ENCODE measurements at regions not wholly inside any gene's neighbourhood (a gene's known extent, or its start where the extent isn't known, plus 50 kb on each side); places are given as distances from the start of the nearest gene placed in this dataset.

DNA sequence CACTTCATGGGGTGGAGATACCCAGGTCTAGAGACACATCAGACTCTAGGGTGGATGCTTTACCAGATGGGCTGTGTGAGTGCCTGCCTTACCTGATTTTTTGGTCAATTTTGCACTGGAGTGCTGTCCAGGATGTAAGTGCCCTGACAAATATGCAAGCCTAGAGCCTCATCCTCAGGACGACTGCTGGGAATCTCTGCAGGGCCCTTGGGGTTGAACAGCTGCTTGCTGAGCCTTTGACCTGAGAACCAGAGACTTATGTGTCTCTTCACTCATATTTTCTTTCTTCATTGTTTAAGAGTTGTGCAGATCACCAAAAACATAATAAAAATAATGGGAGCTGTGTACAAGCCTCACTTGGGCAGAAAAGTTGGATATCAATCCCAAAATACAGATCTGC lies 551.5 kb upstream of the ATP2B1 start (continued):
- TF ChIP-seq, protein P1, sequence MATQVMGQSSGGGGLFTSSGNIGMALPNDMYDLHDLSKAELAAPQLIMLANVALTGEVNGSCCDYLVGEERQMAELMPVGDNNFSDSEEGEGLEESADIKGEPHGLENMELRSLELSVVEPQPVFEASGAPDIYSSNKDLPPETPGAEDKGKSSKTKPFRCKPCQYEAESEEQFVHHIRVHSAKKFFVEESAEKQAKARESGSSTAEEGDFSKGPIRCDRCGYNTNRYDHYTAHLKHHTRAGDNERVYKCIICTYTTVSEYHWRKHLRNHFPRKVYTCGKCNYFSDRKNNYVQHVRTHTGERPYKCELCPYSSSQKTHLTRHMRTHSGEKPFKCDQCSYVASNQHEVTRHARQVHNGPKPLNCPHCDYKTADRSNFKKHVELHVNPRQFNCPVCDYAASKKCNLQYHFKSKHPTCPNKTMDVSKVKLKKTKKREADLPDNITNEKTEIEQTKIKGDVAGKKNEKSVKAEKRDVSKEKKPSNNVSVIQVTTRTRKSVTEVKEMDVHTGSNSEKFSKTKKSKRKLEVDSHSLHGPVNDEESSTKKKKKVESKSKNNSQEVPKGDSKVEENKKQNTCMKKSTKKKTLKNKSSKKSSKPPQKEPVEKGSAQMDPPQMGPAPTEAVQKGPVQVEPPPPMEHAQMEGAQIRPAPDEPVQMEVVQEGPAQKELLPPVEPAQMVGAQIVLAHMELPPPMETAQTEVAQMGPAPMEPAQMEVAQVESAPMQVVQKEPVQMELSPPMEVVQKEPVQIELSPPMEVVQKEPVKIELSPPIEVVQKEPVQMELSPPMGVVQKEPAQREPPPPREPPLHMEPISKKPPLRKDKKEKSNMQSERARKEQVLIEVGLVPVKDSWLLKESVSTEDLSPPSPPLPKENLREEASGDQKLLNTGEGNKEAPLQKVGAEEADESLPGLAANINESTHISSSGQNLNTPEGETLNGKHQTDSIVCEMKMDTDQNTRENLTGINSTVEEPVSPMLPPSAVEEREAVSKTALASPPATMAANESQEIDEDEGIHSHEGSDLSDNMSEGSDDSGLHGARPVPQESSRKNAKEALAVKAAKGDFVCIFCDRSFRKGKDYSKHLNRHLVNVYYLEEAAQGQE (IDR thresholded peaks at IDR 0.05; ENCODE audit: low read depth, low read length), result no peak
- TF ChIP-seq CREM (IDR thresholded peaks at IDR 0.05; ENCODE audit: low read depth) (no peak), SMC3 (IDR thresholded peaks at IDR 0.05; ENCODE audit: borderline replicate concordance, low read length) (no peak), NFXL1 (IDR thresholded peaks at IDR 0.05; ENCODE audit: borderline replicate concordance) (no peak), SPI1 (IDR thresholded peaks at IDR 0.05; ENCODE audit: borderline replicate concordance, insufficient read depth, low read depth, low read length) (no peak), ZNF274 (IDR thresholded peaks at IDR 0.05; ENCODE audit: insufficient read depth, insufficient read length) (no peak), NFYB (IDR thresholded peaks at IDR 0.05; ENCODE audit: insufficient read depth, low read depth, low read length) (no peak)
- TF ChIP-seq, protein P2, sequence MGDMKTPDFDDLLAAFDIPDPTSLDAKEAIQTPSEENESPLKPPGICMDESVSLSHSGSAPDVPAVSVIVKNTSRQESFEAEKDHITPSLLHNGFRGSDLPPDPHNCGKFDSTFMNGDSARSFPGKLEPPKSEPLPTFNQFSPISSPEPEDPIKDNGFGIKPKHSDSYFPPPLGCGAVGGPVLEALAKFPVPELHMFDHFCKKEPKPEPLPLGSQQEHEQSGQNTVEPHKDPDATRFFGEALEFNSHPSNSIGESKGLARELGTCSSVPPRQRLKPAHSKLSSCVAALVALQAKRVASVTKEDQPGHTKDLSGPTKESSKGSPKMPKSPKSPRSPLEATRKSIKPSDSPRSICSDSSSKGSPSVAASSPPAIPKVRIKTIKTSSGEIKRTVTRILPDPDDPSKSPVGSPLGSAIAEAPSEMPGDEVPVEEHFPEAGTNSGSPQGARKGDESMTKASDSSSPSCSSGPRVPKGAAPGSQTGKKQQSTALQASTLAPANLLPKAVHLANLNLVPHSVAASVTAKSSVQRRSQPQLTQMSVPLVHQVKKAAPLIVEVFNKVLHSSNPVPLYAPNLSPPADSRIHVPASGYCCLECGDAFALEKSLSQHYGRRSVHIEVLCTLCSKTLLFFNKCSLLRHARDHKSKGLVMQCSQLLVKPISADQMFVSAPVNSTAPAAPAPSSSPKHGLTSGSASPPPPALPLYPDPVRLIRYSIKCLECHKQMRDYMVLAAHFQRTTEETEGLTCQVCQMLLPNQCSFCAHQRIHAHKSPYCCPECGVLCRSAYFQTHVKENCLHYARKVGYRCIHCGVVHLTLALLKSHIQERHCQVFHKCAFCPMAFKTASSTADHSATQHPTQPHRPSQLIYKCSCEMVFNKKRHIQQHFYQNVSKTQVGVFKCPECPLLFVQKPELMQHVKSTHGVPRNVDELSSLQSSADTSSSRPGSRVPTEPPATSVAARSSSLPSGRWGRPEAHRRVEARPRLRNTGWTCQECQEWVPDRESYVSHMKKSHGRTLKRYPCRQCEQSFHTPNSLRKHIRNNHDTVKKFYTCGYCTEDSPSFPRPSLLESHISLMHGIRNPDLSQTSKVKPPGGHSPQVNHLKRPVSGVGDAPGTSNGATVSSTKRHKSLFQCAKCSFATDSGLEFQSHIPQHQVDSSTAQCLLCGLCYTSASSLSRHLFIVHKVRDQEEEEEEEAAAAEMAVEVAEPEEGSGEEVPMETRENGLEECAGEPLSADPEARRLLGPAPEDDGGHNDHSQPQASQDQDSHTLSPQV (IDR thresholded peaks at IDR 0.05), result no peak
- TF ChIP-seq, protein P3, sequence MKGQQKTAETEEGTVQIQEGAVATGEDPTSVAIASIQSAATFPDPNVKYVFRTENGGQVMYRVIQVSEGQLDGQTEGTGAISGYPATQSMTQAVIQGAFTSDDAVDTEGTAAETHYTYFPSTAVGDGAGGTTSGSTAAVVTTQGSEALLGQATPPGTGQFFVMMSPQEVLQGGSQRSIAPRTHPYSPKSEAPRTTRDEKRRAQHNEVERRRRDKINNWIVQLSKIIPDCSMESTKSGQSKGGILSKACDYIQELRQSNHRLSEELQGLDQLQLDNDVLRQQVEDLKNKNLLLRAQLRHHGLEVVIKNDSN (IDR thresholded peaks at IDR 0.05; ENCODE audit: borderline replicate concordance, extremely low read length, insufficient read depth, low read depth, low read length), result no peak
- TF ChIP-seq, protein P4, sequence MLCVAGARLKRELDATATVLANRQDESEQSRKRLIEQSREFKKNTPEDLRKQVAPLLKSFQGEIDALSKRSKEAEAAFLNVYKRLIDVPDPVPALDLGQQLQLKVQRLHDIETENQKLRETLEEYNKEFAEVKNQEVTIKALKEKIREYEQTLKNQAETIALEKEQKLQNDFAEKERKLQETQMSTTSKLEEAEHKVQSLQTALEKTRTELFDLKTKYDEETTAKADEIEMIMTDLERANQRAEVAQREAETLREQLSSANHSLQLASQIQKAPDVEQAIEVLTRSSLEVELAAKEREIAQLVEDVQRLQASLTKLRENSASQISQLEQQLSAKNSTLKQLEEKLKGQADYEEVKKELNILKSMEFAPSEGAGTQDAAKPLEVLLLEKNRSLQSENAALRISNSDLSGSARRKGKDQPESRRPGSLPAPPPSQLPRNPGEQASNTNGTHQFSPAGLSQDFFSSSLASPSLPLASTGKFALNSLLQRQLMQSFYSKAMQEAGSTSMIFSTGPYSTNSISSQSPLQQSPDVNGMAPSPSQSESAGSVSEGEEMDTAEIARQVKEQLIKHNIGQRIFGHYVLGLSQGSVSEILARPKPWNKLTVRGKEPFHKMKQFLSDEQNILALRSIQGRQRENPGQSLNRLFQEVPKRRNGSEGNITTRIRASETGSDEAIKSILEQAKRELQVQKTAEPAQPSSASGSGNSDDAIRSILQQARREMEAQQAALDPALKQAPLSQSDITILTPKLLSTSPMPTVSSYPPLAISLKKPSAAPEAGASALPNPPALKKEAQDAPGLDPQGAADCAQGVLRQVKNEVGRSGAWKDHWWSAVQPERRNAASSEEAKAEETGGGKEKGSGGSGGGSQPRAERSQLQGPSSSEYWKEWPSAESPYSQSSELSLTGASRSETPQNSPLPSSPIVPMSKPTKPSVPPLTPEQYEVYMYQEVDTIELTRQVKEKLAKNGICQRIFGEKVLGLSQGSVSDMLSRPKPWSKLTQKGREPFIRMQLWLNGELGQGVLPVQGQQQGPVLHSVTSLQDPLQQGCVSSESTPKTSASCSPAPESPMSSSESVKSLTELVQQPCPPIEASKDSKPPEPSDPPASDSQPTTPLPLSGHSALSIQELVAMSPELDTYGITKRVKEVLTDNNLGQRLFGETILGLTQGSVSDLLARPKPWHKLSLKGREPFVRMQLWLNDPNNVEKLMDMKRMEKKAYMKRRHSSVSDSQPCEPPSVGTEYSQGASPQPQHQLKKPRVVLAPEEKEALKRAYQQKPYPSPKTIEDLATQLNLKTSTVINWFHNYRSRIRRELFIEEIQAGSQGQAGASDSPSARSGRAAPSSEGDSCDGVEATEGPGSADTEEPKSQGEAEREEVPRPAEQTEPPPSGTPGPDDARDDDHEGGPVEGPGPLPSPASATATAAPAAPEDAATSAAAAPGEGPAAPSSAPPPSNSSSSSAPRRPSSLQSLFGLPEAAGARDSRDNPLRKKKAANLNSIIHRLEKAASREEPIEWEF (IDR thresholded peaks at IDR 0.05; ENCODE audit: insufficient replicate concordance, low read depth, low read length), result no peak

Measured in GM12878 (cell line).